ENCODE measurements at regions not wholly inside any gene's neighbourhood (a gene's known extent, or its start where the extent isn't known, plus 50 kb on each side); places are given as distances from the start of the nearest gene placed in this dataset.

GRCh38 chrY:15385178-15385577 is 860.8 kb downstream of the NLGN4Y start:
- H3K36me3 ChIP-seq, result no peaks in the 10 kb centered on the region
- no peaks in the 10 kb centered on the region for H3K9me3 ChIP-seq
- H3K27me3 ChIP-seq, result no peaks in the 10 kb centered on the region
- H3K4me3 ChIP-seq (replicated peaks in 1 of 3), result no peak overlapping the region
- H3K27ac ChIP-seq, result no peak overlapping the region
- no peak for TF ChIP-seq POLR2A (IDR thresholded peaks at IDR 0.05)
- no peaks in the 10 kb centered on the region for H3K4me1 ChIP-seq
- no peak for DNase-seq
- intact Hi-C loops (cut with DNase I), result no loop called here
- WGBS, 2 donors, result 71 to 100% methylated on average over 1 of the region's 1 CpG

GRCh38 chrY:15397556-15398280 is 873.4 kb downstream of the NLGN4Y start:
- no peak overlapping the region for H3K27ac ChIP-seq
- TF ChIP-seq CTCF (IDR thresholded peaks at IDR 0.05) (no peak), POLR2A (IDR thresholded peaks at IDR 0.05) (no peak)
- no peaks in the 10 kb centered on the region for H3K4me1 ChIP-seq
- no peak for DNase-seq
- no peaks in the 10 kb centered on the region for H3K9me3 ChIP-seq
- no peaks in the 10 kb centered on the region for H3K36me3 ChIP-seq
- intact Hi-C loops (cut with DNase I), result no loop called here
- no peaks in the 10 kb centered on the region for H3K27me3 ChIP-seq
- no peak overlapping the region for H3K4me3 ChIP-seq (replicated peaks in 1 of 3)
- 80 to 83% methylated on average over 1 of the region's 1 CpG for WGBS, 2 donors

- WGBS, 2 donors, result 93 to 98% methylated on average over 2 of the region's 2 CpGs
- no peak for TF ChIP-seq POLR2A (IDR thresholded peaks at IDR 0.05)
- TF ChIP-seq CTCF (IDR thresholded peaks at IDR 0.05), result no peak
- Histone ChIP-seq H3K27me3 (no peaks in the 10 kb centered on the region), H3K27ac (no peak overlapping the region), H3K4me3 (replicated peaks in 1 of 3) (no peak overlapping the region), H3K9me3 (no peaks in the 10 kb centered on the region), H3K36me3 (no peaks in the 10 kb centered on the region), H3K4me1 (no peaks in the 10 kb centered on the region)
- DNase-seq, result no peak
- intact Hi-C loops (cut with DNase I), result no loop called here
These were observed 878.1 kb downstream of the NLGN4Y start for GRCh38 chrY:15402451-15402850.

- H3K4me3 ChIP-seq (replicated peaks in 1 of 3), result no peak overlapping the region
- 35 to 43% methylated on average over 1 of the region's 1 CpG for WGBS, 2 donors
- H3K27me3 ChIP-seq, result no peaks in the 10 kb centered on the region
- H3K9me3 ChIP-seq, result no peaks in the 10 kb centered on the region
- H3K4me1 ChIP-seq, result no peaks in the 10 kb centered on the region
- H3K36me3 ChIP-seq, result no peaks in the 10 kb centered on the region
- intact Hi-C loops (cut with DNase I), result no loop called here
- peak; percentile 29 to 43 for DNase-seq
- no peak overlapping the region for H3K27ac ChIP-seq
- TF ChIP-seq CTCF (IDR thresholded peaks at IDR 0.05), result no peak
- TF ChIP-seq POLR2A (IDR thresholded peaks at IDR 0.05), result no peak
These were observed 880.2 kb downstream of the NLGN4Y start for GRCh38 chrY:15404551-15404950.

GRCh38 chrY:15415165-15415564 is 890.8 kb downstream of the NLGN4Y start:
- Histone ChIP-seq H3K9me3 (no peaks in the 10 kb centered on the region), H3K4me3 (replicated peaks in 1 of 3) (no peak overlapping the region), H3K27me3 (no peaks in the 10 kb centered on the region), H3K27ac (no peak overlapping the region), H3K36me3 (no peaks in the 10 kb centered on the region), H3K4me1 (no peaks in the 10 kb centered on the region)
- intact Hi-C loops (cut with DNase I), result no loop called here
- TF ChIP-seq CTCF (IDR thresholded peaks at IDR 0.05), result no peak
- TF ChIP-seq POLR2A (IDR thresholded peaks at IDR 0.05), result no peak
- 90% methylated on average over 1 of the region's 1 CpG; no CpG with 5 or more reads in 1 of the 2 donors for WGBS, 2 donors
- DNase-seq, result no peak
